ENCODE measurements at regions not wholly inside any gene's neighbourhood (a gene's known extent, or its start where the extent isn't known, plus 50 kb on each side); places are given as distances from the start of the nearest gene placed in this dataset.

- DNase-seq: no peak
- H3K27me3 ChIP-seq (ENCODE audit: control insufficient read depth, insufficient read depth, low read length): no peaks in the 10 kb centered on the region
- H3K4me3 ChIP-seq (ENCODE audit: insufficient read depth, low read depth, low read length): no peak overlapping the region
- H3K36me3 ChIP-seq (replicated peaks; ENCODE audit: control insufficient read depth, insufficient read depth, low read length): no peaks in the 10 kb centered on the region
These were observed 200.8 kb downstream of the TFCP2L1 start for GRCh38 chr2:121084130-121084680.

DNA sequence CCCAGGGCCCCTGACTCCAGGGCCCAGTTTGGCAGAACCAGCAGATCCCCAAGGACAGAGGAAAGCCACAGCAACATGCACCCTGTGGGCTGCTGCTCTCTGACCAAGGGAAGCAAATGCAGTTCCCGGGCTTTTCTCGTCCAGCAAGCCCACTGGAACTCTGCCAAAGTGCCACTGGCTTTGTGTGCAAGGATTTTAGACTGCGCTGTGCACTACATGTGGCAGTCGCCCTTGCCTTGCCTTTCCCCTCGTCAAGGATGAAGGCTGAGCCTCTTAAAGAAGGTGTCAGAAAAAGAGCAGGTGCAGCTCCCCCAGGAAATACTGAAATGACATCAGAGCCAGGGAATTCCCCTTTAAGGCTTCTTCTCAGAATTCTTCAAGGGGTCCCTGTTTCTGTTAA, 199.2 kb downstream of the TFCP2L1 start:
- H3K27me3 ChIP-seq (ENCODE audit: control insufficient read depth, insufficient read depth, low read length): no peaks in the 10 kb centered on the region
- no peak for DNase-seq
- H3K36me3 ChIP-seq (replicated peaks; ENCODE audit: control insufficient read depth, insufficient read depth, low read length): no peaks in the 10 kb centered on the region

GRCh38 chr2:121086450-121086849, 198.6 kb downstream of the TFCP2L1 start:
- H3K36me3 ChIP-seq (replicated peaks; ENCODE audit: control insufficient read depth, insufficient read depth, low read length): no peaks in the 10 kb centered on the region
- H3K4me3 ChIP-seq (ENCODE audit: insufficient read depth, low read depth, low read length): no peak overlapping the region
- DNase-seq: peak; percentile 26

More for the DNA sequence above, 199.2 kb downstream of the TFCP2L1 start:
- H3K4me3 ChIP-seq (ENCODE audit: insufficient read depth, low read depth, low read length): no peak overlapping the region

DNA sequence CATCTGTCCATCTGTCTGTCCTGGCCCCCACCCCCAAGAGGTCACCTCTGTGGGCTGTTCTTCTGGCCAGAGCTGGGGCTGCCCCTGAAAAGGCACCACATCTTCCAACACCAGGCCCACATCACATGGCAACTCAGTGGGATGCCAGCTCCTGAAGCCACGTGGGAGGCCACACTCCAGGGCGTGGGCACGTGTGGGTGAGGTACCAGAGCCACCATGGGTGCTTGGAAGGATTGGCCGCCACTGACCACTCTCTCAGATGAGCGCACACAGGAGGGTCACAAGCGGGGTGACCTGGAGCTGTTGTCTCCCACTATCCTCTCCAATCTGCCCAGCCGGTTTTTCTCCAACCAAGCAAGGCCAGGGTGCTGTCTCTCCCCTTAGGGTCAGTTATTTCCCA, 197.9 kb downstream of the TFCP2L1 start:
- DNase-seq: no peak
- H3K4me3 ChIP-seq (ENCODE audit: insufficient read depth, low read depth, low read length): no peak overlapping the region
- H3K27me3 ChIP-seq (ENCODE audit: control insufficient read depth, insufficient read depth, low read length): no peaks in the 10 kb centered on the region
- no peaks in the 10 kb centered on the region for H3K36me3 ChIP-seq (replicated peaks; ENCODE audit: control insufficient read depth, insufficient read depth, low read length)

More at GRCh38 chr2:121086450-121086849, 198.6 kb downstream of the TFCP2L1 start:
- H3K27me3 ChIP-seq (ENCODE audit: control insufficient read depth, insufficient read depth, low read length): no peaks in the 10 kb centered on the region

DNA sequence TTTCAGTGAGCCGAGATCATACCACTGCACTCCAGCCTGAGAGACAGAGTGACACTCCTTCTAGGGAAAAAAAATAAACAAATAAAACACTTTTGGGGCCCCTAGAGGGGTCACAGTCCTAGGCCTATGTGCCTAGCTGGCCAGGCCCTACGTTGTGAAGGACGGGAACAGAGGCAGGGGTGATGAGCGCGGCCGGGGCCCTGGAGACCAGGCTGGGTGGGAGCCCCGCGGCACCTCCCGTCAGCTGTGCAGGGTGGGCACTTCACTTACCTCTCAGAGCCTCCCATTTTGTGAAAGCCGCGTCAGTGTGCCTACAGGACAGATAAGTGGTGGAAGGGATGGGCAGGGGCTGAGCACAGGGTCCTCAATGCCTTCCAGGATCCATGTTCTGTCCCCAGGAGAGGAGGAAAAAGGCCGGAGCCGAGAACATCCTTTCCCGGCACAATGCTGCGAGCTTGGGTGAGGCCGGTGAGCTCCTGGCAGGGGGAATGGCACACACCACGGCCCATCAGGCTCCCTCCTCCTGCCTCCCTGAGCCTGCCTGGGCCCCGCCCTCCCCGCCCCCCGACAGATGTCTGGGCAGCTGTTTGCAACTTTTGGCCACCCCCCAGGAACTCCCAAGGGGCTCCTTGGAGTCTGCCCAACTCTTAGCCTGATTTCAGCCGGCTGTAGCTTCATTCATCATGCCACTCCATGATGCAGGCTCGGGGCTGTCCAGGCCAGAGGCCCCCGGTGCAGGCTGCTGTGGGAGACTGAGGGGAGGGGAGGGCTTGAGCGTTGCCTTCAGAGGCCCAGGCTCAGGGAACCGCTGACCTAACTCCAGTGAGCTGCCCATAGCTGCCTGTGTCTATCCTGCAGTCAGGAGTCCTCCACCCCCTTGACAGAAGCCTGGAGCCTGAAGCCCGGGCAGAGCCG, 196.5 kb downstream of the TFCP2L1 start:
- Histone ChIP-seq H3K4me3 (ENCODE audit: insufficient read depth, low read depth, low read length) (no peak overlapping the region), H3K27me3 (ENCODE audit: control insufficient read depth, insufficient read depth, low read length) (no peaks in the 10 kb centered on the region)
- peak; percentile 44 for DNase-seq

GRCh38 chr2:121089166-121089510, 195.9 kb downstream of the TFCP2L1 start:
- H3K4me3 ChIP-seq (ENCODE audit: insufficient read depth, low read depth, low read length): no peak overlapping the region
- H3K27me3 ChIP-seq (ENCODE audit: control insufficient read depth, insufficient read depth, low read length): no peaks in the 10 kb centered on the region
- DNase-seq: no peak
- H3K36me3 ChIP-seq (replicated peaks; ENCODE audit: control insufficient read depth, insufficient read depth, low read length): no peaks in the 10 kb centered on the region

More for the DNA sequence above, 196.5 kb downstream of the TFCP2L1 start:
- H3K36me3 ChIP-seq (replicated peaks; ENCODE audit: control insufficient read depth, insufficient read depth, low read length): no peaks in the 10 kb centered on the region

DNA sequence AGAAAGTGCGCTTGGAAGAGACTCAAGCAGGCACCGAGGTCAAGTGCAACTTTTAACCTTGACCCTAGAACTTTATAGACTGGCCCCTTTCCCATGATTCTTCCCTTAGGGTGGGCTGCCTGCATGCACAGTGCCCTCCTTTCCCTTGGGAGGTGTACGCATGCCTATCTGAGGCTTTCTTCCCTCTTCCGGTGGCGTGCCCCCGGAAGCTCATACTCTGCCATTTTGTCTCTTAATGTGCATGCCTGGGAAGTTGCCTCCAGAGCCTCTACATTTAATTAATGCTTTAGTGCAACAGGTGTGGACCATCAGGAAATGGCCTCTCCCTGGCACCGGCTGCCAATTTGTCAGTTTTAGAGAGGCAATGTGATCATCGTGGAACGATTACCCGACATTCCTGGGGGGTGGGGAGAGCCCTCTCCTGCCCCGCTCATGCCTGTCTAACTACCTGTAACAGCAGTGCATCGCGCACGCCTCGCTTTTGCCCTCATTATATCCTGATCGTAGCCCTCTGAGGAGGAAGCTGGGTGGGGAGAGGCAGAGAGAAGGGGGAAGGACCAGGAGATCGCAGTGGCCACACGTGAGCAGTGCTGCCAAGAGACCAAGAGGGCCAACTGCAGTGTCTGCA, 194.8 kb downstream of the TFCP2L1 start:
- peak; percentile 5 for DNase-seq
- H3K4me3 ChIP-seq (ENCODE audit: insufficient read depth, low read depth, low read length): no peak overlapping the region
- H3K36me3 ChIP-seq (replicated peaks; ENCODE audit: control insufficient read depth, insufficient read depth, low read length): no peaks in the 10 kb centered on the region
- H3K27me3 ChIP-seq (ENCODE audit: control insufficient read depth, insufficient read depth, low read length): no peaks in the 10 kb centered on the region

- Histone ChIP-seq H3K27me3 (ENCODE audit: control insufficient read depth, insufficient read depth, low read length) (no peaks in the 10 kb centered on the region; the same call in 1 of the 2 replicates), H3K4me3 (ENCODE audit: insufficient read depth, low read depth, low read length) (no peak overlapping the region), H3K36me3 (replicated peaks; ENCODE audit: control insufficient read depth, insufficient read depth, low read length) (no peaks in the 10 kb centered on the region)
- no peak for DNase-seq
These were observed 192.9 kb downstream of the TFCP2L1 start for GRCh38 chr2:121092095-121092494.

GRCh38 chr2:121093692-121094091, 191.3 kb downstream of the TFCP2L1 start:
- Histone ChIP-seq H3K36me3 (replicated peaks; ENCODE audit: control insufficient read depth, insufficient read depth, low read length) (no peaks in the 10 kb centered on the region), H3K27me3 (ENCODE audit: control insufficient read depth, insufficient read depth, low read length) (no peaks in the 10 kb centered on the region; the same call in 1 of the 2 replicates), H3K4me3 (ENCODE audit: insufficient read depth, low read depth, low read length) (no peak overlapping the region)
- no peak for DNase-seq

GRCh38 chr2:121094101-121094500, 190.9 kb downstream of the TFCP2L1 start:
- no peaks in the 10 kb centered on the region; the same call in 1 of the 2 replicates for H3K27me3 ChIP-seq (ENCODE audit: control insufficient read depth, insufficient read depth, low read length)
- H3K36me3 ChIP-seq (replicated peaks; ENCODE audit: control insufficient read depth, insufficient read depth, low read length): no peaks in the 10 kb centered on the region
- peak; percentile 11 for DNase-seq
- H3K4me3 ChIP-seq (ENCODE audit: insufficient read depth, low read depth, low read length): no peak overlapping the region

- Histone ChIP-seq H3K4me3 (ENCODE audit: insufficient read depth, low read depth, low read length) (no peak overlapping the region), H3K36me3 (replicated peaks; ENCODE audit: control insufficient read depth, insufficient read depth, low read length) (no peaks in the 10 kb centered on the region), H3K27me3 (ENCODE audit: control insufficient read depth, insufficient read depth, low read length) (no peaks in the 10 kb centered on the region; the same call in 1 of the 2 replicates)
- peak; percentile 4 for DNase-seq
These were observed 190.2 kb downstream of the TFCP2L1 start for GRCh38 chr2:121094845-121095244.

DNA sequence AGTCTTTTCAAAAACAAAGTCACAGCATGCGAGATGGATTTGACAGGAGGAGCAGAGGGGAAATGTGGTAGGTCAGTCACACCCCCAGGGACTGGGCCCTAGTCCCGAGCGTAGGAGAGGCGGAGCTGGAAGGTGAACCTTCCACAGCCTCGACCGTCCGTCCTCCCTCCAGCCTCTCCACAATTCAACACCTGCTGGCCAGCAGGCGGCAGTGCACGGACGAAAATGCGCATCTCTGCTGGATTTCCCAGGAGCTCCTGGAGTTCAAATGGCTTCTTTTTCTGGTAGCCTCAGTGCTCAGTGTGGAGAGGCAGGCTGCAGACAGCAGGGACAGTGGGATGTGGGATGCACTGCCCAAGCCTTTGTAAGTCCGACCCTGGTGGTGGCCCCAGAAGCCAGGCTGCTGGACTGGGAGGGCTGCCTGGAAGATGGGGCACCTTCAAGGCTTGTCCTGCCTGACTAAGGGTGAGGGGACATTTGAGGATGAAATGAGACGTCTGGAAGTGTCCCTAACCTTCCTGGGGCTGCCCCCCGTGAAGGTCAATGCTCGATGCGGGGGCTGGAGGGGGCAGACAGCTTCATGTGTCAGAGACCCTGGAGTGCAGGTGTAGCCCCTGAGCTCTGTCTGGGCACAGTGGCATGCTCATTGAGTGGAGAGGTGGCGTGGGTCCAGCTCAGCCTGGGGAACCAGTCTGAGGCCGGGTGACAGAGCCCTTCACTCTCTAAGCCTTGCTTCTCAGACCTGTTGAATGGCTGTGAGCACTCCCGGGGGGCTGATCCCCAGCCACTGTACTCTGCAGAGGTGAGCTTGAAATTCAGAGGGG, 189.5 kb downstream of the TFCP2L1 start:
- H3K36me3 ChIP-seq (replicated peaks; ENCODE audit: control insufficient read depth, insufficient read depth, low read length): no peaks in the 10 kb centered on the region
- H3K27me3 ChIP-seq (ENCODE audit: control insufficient read depth, insufficient read depth, low read length): no peaks in the 10 kb centered on the region; the same call in 1 of the 2 replicates
- DNase-seq: peak; percentile 87
- no peak overlapping the region for H3K4me3 ChIP-seq (ENCODE audit: insufficient read depth, low read depth, low read length)

- peaks cover 3% of the 10 kb centered on the region for H3K27me3 ChIP-seq (ENCODE audit: control insufficient read depth, insufficient read depth, low read length)
- DNase-seq: no peak
- no peak overlapping the region for H3K4me3 ChIP-seq (ENCODE audit: insufficient read depth, low read depth, low read length)
- H3K36me3 ChIP-seq (replicated peaks; ENCODE audit: control insufficient read depth, insufficient read depth, low read length): no peaks in the 10 kb centered on the region
These were observed 188.4 kb downstream of the TFCP2L1 start for GRCh38 chr2:121096611-121097010.

- Histone ChIP-seq H3K4me3 (ENCODE audit: insufficient read depth, low read depth, low read length) (no peak overlapping the region), H3K36me3 (replicated peaks; ENCODE audit: control insufficient read depth, insufficient read depth, low read length) (no peaks in the 10 kb centered on the region), H3K27me3 (ENCODE audit: control insufficient read depth, insufficient read depth, low read length) (peaks cover 3% of the 10 kb centered on the region)
- peak; percentile 5 for DNase-seq
These were observed 186.4 kb downstream of the TFCP2L1 start for GRCh38 chr2:121098556-121098955.
